Body of pancreas (tissue), 4 donors: ENCODE measurements at regions not wholly inside any gene's neighbourhood (a gene's known extent, or its start where the extent isn't known, plus 50 kb on each side); places are given as distances from the start of the nearest gene placed in this dataset.

Experiments
- POLR2A ChIP-seq, 3 donors: fragments of 450-650 bp; IDR thresholded peaks; one replicate each; pipeline ENCODE4 v1.6.1; 2016; ENCODE audit warnings: antibody characterized with exemption in 3 of 3, mild to moderate bottlenecking in 2 of 3
- TF ChIP-seq, protein P1 (sequence below), 7 experiments: fragments of 450-650 bp in 4 of 7; fragments of 200-600 bp in 3 of 7; sonication (generic) in 3 of 7; IDR thresholded peaks; one replicate each; pipeline ENCODE4 v1.5.1; 2016 to 2019; ENCODE audit warnings: antibody characterized with exemption in 7 of 7

DNA sequence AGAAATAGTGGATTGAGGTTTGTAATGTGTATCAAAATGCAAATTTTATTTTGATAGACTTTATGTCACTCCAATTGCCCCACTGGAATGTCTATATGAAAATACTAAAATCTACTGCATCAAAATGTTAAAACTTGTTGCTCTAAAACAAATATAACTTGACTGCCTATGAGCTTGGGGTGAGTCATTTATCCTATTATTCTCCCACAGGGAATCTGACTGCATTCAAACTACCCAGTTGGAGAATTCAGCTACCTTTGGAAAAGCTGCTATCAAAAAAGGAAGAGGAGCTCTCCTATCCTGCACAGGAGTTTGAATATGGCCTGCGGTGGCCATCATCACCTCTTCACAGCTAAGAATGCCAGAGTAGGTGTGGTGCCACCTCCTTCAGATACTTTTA lies 173.1 kb downstream of the KLHL28 start:
- TF ChIP-seq POLR2A (IDR thresholded peaks at IDR 0.05) = no peak
- TF ChIP-seq, protein P1, sequence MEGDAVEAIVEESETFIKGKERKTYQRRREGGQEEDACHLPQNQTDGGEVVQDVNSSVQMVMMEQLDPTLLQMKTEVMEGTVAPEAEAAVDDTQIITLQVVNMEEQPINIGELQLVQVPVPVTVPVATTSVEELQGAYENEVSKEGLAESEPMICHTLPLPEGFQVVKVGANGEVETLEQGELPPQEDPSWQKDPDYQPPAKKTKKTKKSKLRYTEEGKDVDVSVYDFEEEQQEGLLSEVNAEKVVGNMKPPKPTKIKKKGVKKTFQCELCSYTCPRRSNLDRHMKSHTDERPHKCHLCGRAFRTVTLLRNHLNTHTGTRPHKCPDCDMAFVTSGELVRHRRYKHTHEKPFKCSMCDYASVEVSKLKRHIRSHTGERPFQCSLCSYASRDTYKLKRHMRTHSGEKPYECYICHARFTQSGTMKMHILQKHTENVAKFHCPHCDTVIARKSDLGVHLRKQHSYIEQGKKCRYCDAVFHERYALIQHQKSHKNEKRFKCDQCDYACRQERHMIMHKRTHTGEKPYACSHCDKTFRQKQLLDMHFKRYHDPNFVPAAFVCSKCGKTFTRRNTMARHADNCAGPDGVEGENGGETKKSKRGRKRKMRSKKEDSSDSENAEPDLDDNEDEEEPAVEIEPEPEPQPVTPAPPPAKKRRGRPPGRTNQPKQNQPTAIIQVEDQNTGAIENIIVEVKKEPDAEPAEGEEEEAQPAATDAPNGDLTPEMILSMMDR (IDR thresholded peaks at IDR 0.05) = no peak
